T-helper 2 cell treated with Interferon-gamma antibody and Interleukin-4, amounts not matched to agents 5 μg/mL and 100 μg/mL, for 36 hours (primary cell): ENCODE measurements at regions not wholly inside any gene's neighbourhood (a gene's known extent, or its start where the extent isn't known, plus 50 kb on each side); places are given as distances from the start of the nearest gene placed in this dataset.

ENCODE experiments used
- DNase-seq: peaks from one replicate; pipeline ENCODE4 v3.0.0; 2021; ENCODE audit warnings: low spot score
- H3K27ac Mint-ChIP-seq: one replicate; pipeline ENCODE4 v1.8.0; 2021; ENCODE audit warnings: mild to moderate bottlenecking, mixed read lengths
- H3K27me3 Mint-ChIP-seq: one replicate; pipeline ENCODE4 v1.8.0; 2021; ENCODE audit warnings: low read depth, mixed read lengths
- H3K36me3 Mint-ChIP-seq: one replicate; pipeline ENCODE4 v1.8.0; 2021; ENCODE audit warnings: low read depth, mixed read lengths
- H3K4me1 Mint-ChIP-seq: one replicate; pipeline ENCODE4 v1.8.0; 2021; ENCODE audit warnings: low read depth, mixed read lengths
- H3K4me3 Mint-ChIP-seq: one replicate; pipeline ENCODE4 v1.8.0; 2022; ENCODE audit warnings: mild to moderate bottlenecking, moderate library complexity, mixed read lengths
- H3K9me3 Mint-ChIP-seq: one replicate; pipeline ENCODE4 v1.8.0; 2021; ENCODE audit warnings: mixed read lengths

GRCh38 chr13:42703740-42704139, 77.6 kb upstream of the FAM216B start:
- DNase-seq: no peak
- Mint-ChIP-seq H3K27ac (no peak overlapping the region), H3K36me3 (no peaks in the 10 kb centered on the region), H3K27me3 (peaks cover 20% of the 10 kb centered on the region), H3K4me1 (no peaks in the 10 kb centered on the region), H3K4me3 (no peak overlapping the region), H3K9me3 (no peaks in the 10 kb centered on the region)

- Mint-ChIP-seq H3K27me3 (peaks cover 17% of the 10 kb centered on the region), H3K27ac (no peak overlapping the region), H3K36me3 (no peaks in the 10 kb centered on the region), H3K4me1 (no peaks in the 10 kb centered on the region), H3K9me3 (no peaks in the 10 kb centered on the region), H3K4me3 (no peak overlapping the region)
- no peak for DNase-seq
Measured at GRCh38 chr13:42706286-42706685, 75.1 kb upstream of the FAM216B start.

- Mint-ChIP-seq H3K36me3 (no peaks in the 10 kb centered on the region), H3K4me1 (no peaks in the 10 kb centered on the region), H3K27me3 (peaks cover 20% of the 10 kb centered on the region), H3K4me3 (no peak overlapping the region), H3K27ac (no peak overlapping the region), H3K9me3 (no peaks in the 10 kb centered on the region)
- no peak for DNase-seq
Measured at GRCh38 chr13:42707048-42707447, 74.3 kb upstream of the FAM216B start.

- H3K4me3 Mint-ChIP-seq: no peak overlapping the region
- H3K27ac Mint-ChIP-seq: no peak overlapping the region
Measured at GRCh38 chr13:42707586-42707985, 73.8 kb upstream of the FAM216B start.

DNA sequence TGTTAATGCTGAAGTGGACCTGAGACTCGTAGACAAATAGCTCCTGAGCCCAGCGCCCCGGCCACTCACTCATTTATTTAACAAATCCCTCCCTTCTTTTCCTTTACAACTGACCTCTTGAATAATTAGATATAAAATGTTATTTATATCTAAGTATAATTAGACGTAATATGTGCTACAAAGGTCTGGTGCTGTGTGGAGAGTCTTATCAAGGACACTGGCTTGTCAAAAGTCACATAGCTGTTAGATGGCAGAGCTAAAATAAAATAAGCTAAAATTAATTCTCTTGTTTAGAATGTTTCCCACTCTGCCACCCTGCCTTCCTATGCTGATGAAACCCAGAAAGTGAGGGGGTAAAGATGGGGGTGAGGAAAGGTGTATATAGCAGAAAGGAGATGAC, 73.0 kb upstream of the FAM216B start:
- Mint-ChIP-seq H3K27ac (no peak overlapping the region), H3K36me3 (no peaks in the 10 kb centered on the region), H3K4me3 (no peak overlapping the region), H3K9me3 (no peaks in the 10 kb centered on the region), H3K4me1 (no peaks in the 10 kb centered on the region), H3K27me3 (peaks cover 18% of the 10 kb centered on the region)
- DNase-seq: no peak

More at GRCh38 chr13:42707586-42707985, 73.8 kb upstream of the FAM216B start:
- Mint-ChIP-seq H3K27me3 (peaks cover 19% of the 10 kb centered on the region), H3K36me3 (no peaks in the 10 kb centered on the region), H3K9me3 (no peaks in the 10 kb centered on the region), H3K4me1 (no peaks in the 10 kb centered on the region)
- DNase-seq: no peak

DNA sequence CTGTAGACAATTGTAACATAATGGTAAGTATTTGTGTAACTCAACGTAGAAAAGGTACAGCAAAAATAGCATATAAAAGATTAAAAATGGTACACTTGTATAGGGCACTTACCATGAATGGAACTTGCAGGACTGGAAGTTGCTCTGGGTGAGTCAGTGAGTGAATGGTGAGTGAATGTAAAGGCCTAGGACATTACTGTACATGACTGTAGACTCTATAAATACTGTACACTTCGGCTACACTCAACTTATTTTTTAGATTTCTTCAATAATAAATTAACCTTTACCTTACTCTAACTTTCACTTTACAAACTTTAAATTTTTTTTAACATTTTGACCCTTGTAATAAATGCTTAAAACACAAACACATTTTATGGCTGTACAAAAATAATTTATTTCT, 72.1 kb upstream of the FAM216B start:
- peaks cover 14% of the 10 kb centered on the region for H3K27me3 Mint-ChIP-seq
- DNase-seq: no peak
- H3K4me1 Mint-ChIP-seq: no peaks in the 10 kb centered on the region
- no peaks in the 10 kb centered on the region for H3K9me3 Mint-ChIP-seq
- no peak overlapping the region for H3K4me3 Mint-ChIP-seq
- H3K36me3 Mint-ChIP-seq: no peaks in the 10 kb centered on the region
- H3K27ac Mint-ChIP-seq: no peak overlapping the region

DNA sequence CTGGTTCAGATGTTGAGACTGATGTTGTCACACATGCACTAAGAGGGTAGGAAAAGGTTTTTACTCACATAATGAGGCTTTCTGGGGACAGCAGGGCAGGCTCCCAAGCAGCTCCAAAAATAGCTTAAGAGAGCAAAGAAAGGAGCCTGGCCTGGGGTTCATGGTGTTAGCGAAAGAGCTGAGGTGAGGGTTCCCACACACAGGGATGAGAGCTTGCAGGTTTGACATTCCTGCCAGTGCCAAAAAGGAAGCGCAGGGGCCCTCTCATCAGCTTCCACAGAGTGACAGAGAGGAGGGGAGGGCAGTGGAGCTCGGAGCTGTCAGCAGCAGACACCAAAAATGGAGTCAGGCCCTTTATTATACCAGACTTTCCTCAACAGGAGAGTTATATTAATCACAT, 65.5 kb upstream of the FAM216B start:
- no peak for DNase-seq
- Mint-ChIP-seq H3K9me3 (no peaks in the 10 kb centered on the region), H3K4me3 (no peak overlapping the region), H3K4me1 (peaks cover 2% of the 10 kb centered on the region), H3K36me3 (no peaks in the 10 kb centered on the region), H3K27me3 (peaks cover 7% of the 10 kb centered on the region), H3K27ac (no peak overlapping the region)

DNA sequence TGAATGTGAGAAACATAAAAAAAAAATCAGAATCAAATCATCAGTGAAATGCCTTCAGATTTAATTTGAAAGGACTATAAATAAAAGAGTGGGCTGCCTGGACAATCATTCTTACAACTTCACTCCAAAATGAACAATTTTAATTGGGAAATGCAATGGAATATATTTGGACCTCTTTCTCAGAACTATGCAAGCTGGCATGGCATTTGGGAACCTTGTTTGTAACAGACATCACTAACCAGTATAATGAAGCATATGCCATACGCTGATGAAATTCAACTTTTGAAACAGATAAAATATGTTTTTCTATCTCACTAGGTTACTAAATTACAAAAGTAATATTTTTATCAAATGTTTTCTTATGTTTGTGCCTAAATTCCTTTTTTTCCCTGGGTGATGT, 64.2 kb upstream of the FAM216B start:
- Mint-ChIP-seq H3K4me3 (no peak overlapping the region), H3K27me3 (peaks cover 5% of the 10 kb centered on the region), H3K4me1 (peaks cover 2% of the 10 kb centered on the region), H3K9me3 (no peaks in the 10 kb centered on the region), H3K36me3 (no peaks in the 10 kb centered on the region), H3K27ac (no peak overlapping the region)
- no peak for DNase-seq

DNA sequence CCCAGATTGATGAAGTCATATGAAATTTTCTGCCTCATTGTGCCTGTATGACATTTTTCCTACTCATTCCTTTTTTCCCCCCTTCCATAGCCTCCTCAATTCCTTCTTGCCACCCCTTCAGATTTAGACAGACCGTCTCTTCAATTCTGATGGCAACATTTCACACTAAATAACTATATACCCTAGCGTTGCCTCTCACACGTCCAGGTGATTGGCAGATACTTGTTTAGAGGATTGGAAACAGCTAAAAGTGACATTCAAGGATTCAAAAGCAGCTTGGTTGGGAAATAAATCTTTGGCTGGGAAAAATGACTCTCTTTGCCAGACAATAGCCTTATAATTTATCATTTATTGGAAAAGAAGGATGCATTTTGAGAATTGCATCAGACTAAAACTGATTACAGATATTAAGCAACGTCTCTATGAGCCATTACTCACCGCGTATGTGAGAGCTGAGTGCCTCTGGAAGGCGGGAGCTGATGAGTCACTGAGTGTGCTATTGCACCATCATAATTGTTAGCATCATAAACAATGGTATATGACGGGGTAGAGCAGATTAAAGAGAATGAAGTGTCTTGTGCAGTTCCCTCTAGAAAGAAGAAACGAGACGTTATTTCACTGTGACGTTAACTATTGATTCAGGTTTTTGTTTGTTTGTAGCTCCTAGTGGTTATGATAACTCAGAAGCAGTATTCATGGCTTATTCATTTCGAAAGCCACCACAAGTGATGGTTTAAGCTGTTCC, 61.1 kb upstream of the FAM216B start:
- DNase-seq: peak; percentile 13
- peaks cover 7% of the 10 kb centered on the region for H3K27me3 Mint-ChIP-seq
- H3K9me3 Mint-ChIP-seq: no peaks in the 10 kb centered on the region
- H3K36me3 Mint-ChIP-seq: no peaks in the 10 kb centered on the region
- no peak overlapping the region for H3K4me3 Mint-ChIP-seq
- no peak overlapping the region for H3K27ac Mint-ChIP-seq
- peaks cover 2% of the 10 kb centered on the region for H3K4me1 Mint-ChIP-seq

DNA sequence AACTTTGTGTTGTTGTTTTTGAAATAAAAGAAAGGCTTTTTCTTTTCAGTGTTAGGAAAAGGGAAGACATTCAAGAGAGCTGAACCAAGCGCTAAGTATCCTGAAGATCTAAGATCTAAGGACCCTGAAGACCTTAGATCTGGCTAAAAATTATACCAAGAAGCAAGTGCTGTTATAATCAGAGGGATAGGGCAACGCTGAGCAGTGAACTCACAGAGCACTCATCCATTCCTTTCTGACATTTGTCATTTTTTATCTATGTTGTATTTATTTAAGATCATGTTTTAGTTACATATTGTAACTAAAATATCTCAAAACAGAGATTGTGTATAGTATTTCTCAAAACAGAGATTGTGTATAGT, 60.5 kb upstream of the FAM216B start:
- DNase-seq: no peak
- H3K4me1 Mint-ChIP-seq: peaks cover 2% of the 10 kb centered on the region
- H3K36me3 Mint-ChIP-seq: no peaks in the 10 kb centered on the region
- no peak overlapping the region for H3K4me3 Mint-ChIP-seq
- H3K9me3 Mint-ChIP-seq: no peaks in the 10 kb centered on the region
- no peak overlapping the region for H3K27ac Mint-ChIP-seq
- H3K27me3 Mint-ChIP-seq: peaks cover 7% of the 10 kb centered on the region

GRCh38 chr13:42722883-42723539, 58.4 kb upstream of the FAM216B start:
- H3K4me3 Mint-ChIP-seq: no peak overlapping the region
- no peak for DNase-seq
- H3K36me3 Mint-ChIP-seq: no peaks in the 10 kb centered on the region
- peaks cover 2% of the 10 kb centered on the region for H3K27me3 Mint-ChIP-seq
- no peak overlapping the region for H3K27ac Mint-ChIP-seq
- no peaks in the 10 kb centered on the region for H3K9me3 Mint-ChIP-seq
- H3K4me1 Mint-ChIP-seq: peaks cover 2% of the 10 kb centered on the region

- Mint-ChIP-seq H3K36me3 (no peaks in the 10 kb centered on the region), H3K4me3 (no peak overlapping the region), H3K4me1 (no peaks in the 10 kb centered on the region), H3K9me3 (no peaks in the 10 kb centered on the region), H3K27me3 (peaks cover 7% of the 10 kb centered on the region), H3K27ac (no peak overlapping the region)
- DNase-seq: no peak
Measured at GRCh38 chr13:42728507-42729180, 52.7 kb upstream of the FAM216B start.

DNA sequence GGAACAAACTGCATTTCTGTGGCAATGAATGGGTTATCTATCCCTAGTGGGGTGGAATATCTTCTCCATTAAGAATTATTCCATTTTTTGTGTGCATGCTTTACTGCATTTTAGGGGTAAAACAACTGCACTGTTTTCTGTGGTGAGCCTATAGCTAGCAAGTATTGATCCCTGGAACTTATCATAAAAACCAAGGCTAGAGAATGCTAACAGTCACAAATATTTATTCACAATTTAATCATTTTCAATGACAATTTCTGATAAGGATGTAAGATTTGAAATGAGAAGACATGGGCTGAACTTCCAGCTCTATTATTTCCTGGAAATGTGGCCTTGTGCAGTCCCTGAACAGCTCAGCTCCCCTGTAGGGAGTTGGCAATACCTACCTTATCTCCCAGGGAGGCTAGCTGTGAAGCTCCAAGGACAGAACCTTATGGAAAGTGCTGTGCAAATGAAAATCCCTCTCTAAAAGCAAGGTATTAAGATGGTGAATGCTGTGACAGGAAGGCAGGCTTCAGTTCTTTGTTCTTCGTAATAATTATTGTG, 51.5 kb upstream of the FAM216B start:
- DNase-seq: no peak
- H3K27me3 Mint-ChIP-seq: peaks cover 7% of the 10 kb centered on the region
- no peak overlapping the region for H3K4me3 Mint-ChIP-seq
- no peak overlapping the region for H3K27ac Mint-ChIP-seq
- no peaks in the 10 kb centered on the region for H3K4me1 Mint-ChIP-seq
- no peaks in the 10 kb centered on the region for H3K9me3 Mint-ChIP-seq
- H3K36me3 Mint-ChIP-seq: no peaks in the 10 kb centered on the region
